ENCODE measurements at regions not wholly inside any gene's neighbourhood (a gene's known extent, or its start where the extent isn't known, plus 50 kb on each side); places are given as distances from the start of the nearest gene placed in this dataset.
A peak's percentile ranks its signal among the peaks of the same experiment; 100 is the strongest.

GRCh38 chr2:160838691-160839090, 321.5 kb upstream of the TANK start:
- no peak overlapping the region for H3K27ac ChIP-seq
- no peaks in the 10 kb centered on the region for H3K27me3 ChIP-seq
- H3K4me3 ChIP-seq: no peak overlapping the region
- H3K36me3 ChIP-seq: no peaks in the 10 kb centered on the region
- DNase-seq (ENCODE audit: low spot score in 2 of 2): no peak
- no peaks in the 10 kb centered on the region for H3K9me3 ChIP-seq
- intact Hi-C loops (cut with DNase I): no loop called here
- TF ChIP-seq CTCF (IDR thresholded peaks at IDR 0.05): no peak
- peaks cover 0 to 3% of the 10 kb centered on the region in 2 donors for H3K4me1 ChIP-seq

GRCh38 chr2:160842286-160842685, 317.9 kb upstream of the TANK start:
- Histone ChIP-seq H3K36me3 (no peaks in the 10 kb centered on the region), H3K4me3 (no peak overlapping the region), H3K4me1 (no peaks in the 10 kb centered on the region), H3K27ac (no peak overlapping the region), H3K27me3 (no peaks in the 10 kb centered on the region), H3K9me3 (peaks cover 0 to 7% of the 10 kb centered on the region in 2 donors)
- DNase-seq (ENCODE audit: low spot score in 2 of 2): no peak
- no peak for TF ChIP-seq CTCF (IDR thresholded peaks at IDR 0.05)
- intact Hi-C loops (cut with DNase I): no loop called here

- Histone ChIP-seq H3K27me3 (no peaks in the 10 kb centered on the region), H3K27ac (no peak overlapping the region), H3K9me3 (no peaks in the 10 kb centered on the region), H3K36me3 (no peaks in the 10 kb centered on the region), H3K4me1 (no peaks in the 10 kb centered on the region), H3K4me3 (no peak overlapping the region)
- no peak for DNase-seq (ENCODE audit: low spot score in 2 of 2)
- intact Hi-C loops (cut with DNase I): no loop called here
- no peak for TF ChIP-seq CTCF (IDR thresholded peaks at IDR 0.05)
These were observed 301.1 kb upstream of the TANK start for GRCh38 chr2:160859096-160859495.

- Histone ChIP-seq H3K27ac (no peak overlapping the region), H3K27me3 (no peaks in the 10 kb centered on the region), H3K4me1 (no peaks in the 10 kb centered on the region), H3K9me3 (no peaks in the 10 kb centered on the region), H3K36me3 (no peaks in the 10 kb centered on the region), H3K4me3 (no peak overlapping the region)
- TF ChIP-seq CTCF (IDR thresholded peaks at IDR 0.05): no peak
- intact Hi-C loops (cut with DNase I): no loop called here
- DNase-seq (ENCODE audit: low spot score in 2 of 2): no peak
These were observed 298.0 kb upstream of the TANK start for GRCh38 chr2:160862226-160862625.

- Histone ChIP-seq H3K4me3 (no peak overlapping the region), H3K9me3 (no peaks in the 10 kb centered on the region), H3K4me1 (peaks cover 0 to 12% of the 10 kb centered on the region in 2 donors), H3K27me3 (no peaks in the 10 kb centered on the region), H3K36me3 (no peaks in the 10 kb centered on the region), H3K27ac (peak overlapping the region in 1 of 2 donors; percentile 1)
- no peak for DNase-seq (ENCODE audit: low spot score in 2 of 2)
- no peak for TF ChIP-seq CTCF (IDR thresholded peaks at IDR 0.05)
- intact Hi-C loops (cut with DNase I): no loop called here
These were observed 291.3 kb upstream of the TANK start for GRCh38 chr2:160868891-160869290.

GRCh38 chr2:160869411-160869810, 290.8 kb upstream of the TANK start:
- no peak overlapping the region for H3K4me3 ChIP-seq
- peak overlapping the region in 1 of 2 donors; percentile 5 for H3K27ac ChIP-seq
- no peaks in the 10 kb centered on the region for H3K9me3 ChIP-seq
- no peak for TF ChIP-seq CTCF (IDR thresholded peaks at IDR 0.05)
- H3K4me1 ChIP-seq: peaks cover 0 to 12% of the 10 kb centered on the region in 2 donors
- H3K27me3 ChIP-seq: no peaks in the 10 kb centered on the region
- no peak for DNase-seq (ENCODE audit: low spot score in 2 of 2)
- intact Hi-C loops (cut with DNase I): no loop called here
- H3K36me3 ChIP-seq: no peaks in the 10 kb centered on the region

Data from ascending aorta (tissue), 2 donors.